BJ (cell line): ENCODE measurements at regions not wholly inside any gene's neighbourhood (a gene's known extent, or its start where the extent isn't known, plus 50 kb on each side); places are given as distances from the start of the nearest gene placed in this dataset.

Experiments used
- CTCF ChIA-PET: fragments of 350-600 bp; formaldehyde crosslinking; extraction: SDS; loops from one replicate; lab custom pipeline; 2021; ENCODE audit warnings: antibody characterized with exemption, inconsistent platforms; lab: Yijun Ruan, JAX
- POLR2A ChIA-PET: fragments of 300-600 bp; sonication (Branson Sonifier 250); formaldehyde crosslinking; extraction: SDS; loops from one replicate; lab custom pipeline; 2021; ENCODE audit warnings: antibody characterized with exemption; lab: Charles Lee
- DNase-seq: peaks from one replicate; pipeline ENCODE4 v3.0.0-alpha.2; 2011; ENCODE audit warnings: low read depth
- H3K27me3 ChIP-seq: 2 replicates; pipeline ENCODE4 v1.6.0; 2011; ENCODE audit warnings: low read length; ENCODE audit not compliant: control insufficient read depth, insufficient read depth
- H3K36me3 ChIP-seq: 2 replicates; pipeline ENCODE4 v1.5.1; 2011; ENCODE audit warnings: low read length; ENCODE audit not compliant: control insufficient read depth, insufficient read depth
- H3K4me3 ChIP-seq: 2 replicates; pipeline ENCODE4 v1.5.1; 2011; ENCODE audit warnings: low read depth, mild to moderate bottlenecking, control low read depth, low read length
- CTCF ChIP-seq: IDR thresholded peaks from 2 replicates; pipeline ENCODE4 v1.5.1; 2011; ENCODE audit warnings: low read depth, mild to moderate bottlenecking, control low read depth, inconsistent platforms, low read length, moderate library complexity; ENCODE audit not compliant: insufficient read depth

GRCh38 chr16:73636196-73636595 is 588.3 kb upstream of the ZFHX3 start:
- POLR2A ChIA-PET: no interaction called here
- H3K27me3 ChIP-seq: no peaks in the 10 kb centered on the region
- H3K4me3 ChIP-seq: no peak overlapping the region
- H3K36me3 ChIP-seq: no peaks in the 10 kb centered on the region
- CTCF ChIA-PET: no interaction called here
- TF ChIP-seq CTCF: no peak
- DNase-seq: no peak

GRCh38 chr16:73629011-73629410 is 581.1 kb upstream of the ZFHX3 start:
- ChIA-PET POLR2A (no interaction called here), CTCF (no interaction called here)
- H3K4me3 ChIP-seq: no peak overlapping the region
- H3K27me3 ChIP-seq: no peaks in the 10 kb centered on the region
- H3K36me3 ChIP-seq: no peaks in the 10 kb centered on the region
- TF ChIP-seq CTCF: no peak
- DNase-seq: no peak

GRCh38 chr16:73617738-73618137 is 569.8 kb upstream of the ZFHX3 start:
- DNase-seq: no peak
- H3K36me3 ChIP-seq: no peaks in the 10 kb centered on the region
- ChIA-PET POLR2A (no interaction called here), CTCF (interaction anchor here (1.4 kb wide), 1 partner anchor 10 kb away, joined by 6 read pairs; no protein-coding TSS in a partner anchor)
- no peak overlapping the region for H3K4me3 ChIP-seq
- H3K27me3 ChIP-seq: no peaks in the 10 kb centered on the region
- no peak for TF ChIP-seq CTCF

- TF ChIP-seq CTCF: no peak
- Histone ChIP-seq H3K36me3 (no peaks in the 10 kb centered on the region), H3K4me3 (no peak overlapping the region), H3K27me3 (no peaks in the 10 kb centered on the region)
- POLR2A ChIA-PET: no interaction called here
- CTCF ChIA-PET: no interaction called here
- DNase-seq: no peak
These were observed 568.8 kb upstream of the ZFHX3 start for GRCh38 chr16:73616770-73617169.

GRCh38 chr16:73616166-73616753 is 568.3 kb upstream of the ZFHX3 start:
- DNase-seq: no peak
- Histone ChIP-seq H3K27me3 (no peaks in the 10 kb centered on the region), H3K4me3 (no peak overlapping the region), H3K36me3 (no peaks in the 10 kb centered on the region)
- no peak for TF ChIP-seq CTCF
- CTCF ChIA-PET: no interaction called here
- POLR2A ChIA-PET: no interaction called here
